A549 (cell line): ENCODE measurements at regions not wholly inside any gene's neighbourhood (a gene's known extent, or its start where the extent isn't known, plus 50 kb on each side); places are given as distances from the start of the nearest gene placed in this dataset.

Source experiments
- EHMT2 ChIP-seq: fragments of 200-600 bp; sonication (generic); IDR thresholded peaks from 2 replicates; pipeline ENCODE4 v1.6.1; 2016; ENCODE audit warnings: antibody characterized with exemption, low read depth, mild to moderate bottlenecking, moderate library complexity
- ESRRA ChIP-seq: fragments of 150-350 bp; IDR thresholded peaks from 2 replicates; pipeline ENCODE4 v1.6.1; 2014; ENCODE audit warnings: mild to moderate bottlenecking, low read length, borderline replicate concordance
- KDM5A ChIP-seq: fragments of 200-600 bp; sonication (generic); IDR thresholded peaks from 2 replicates; pipeline ENCODE4 v1.6.1; 2016; ENCODE audit warnings: antibody characterized with exemption, mild to moderate bottlenecking
- MAZ ChIP-seq: fragments of 150-350 bp; IDR thresholded peaks from 2 replicates; pipeline ENCODE4 v1.6.1; 2014; ENCODE audit warnings: antibody characterized with exemption, low read depth, low read length, borderline replicate concordance
- PBX3 ChIP-seq: IDR thresholded peaks from 2 replicates; pipeline ENCODE4 v1.6.1; 2012
- PHF8 ChIP-seq: fragments of 200-600 bp; sonication (generic); IDR thresholded peaks from 2 replicates; pipeline ENCODE4 v1.6.1; 2016; ENCODE audit warnings: low read depth, mild to moderate bottlenecking, antibody characterized with exemption, moderate library complexity, borderline replicate concordance
- POLR2A ChIP-seq: IDR thresholded peaks from 2 replicates; pipeline ENCODE4 v1.6.1; 2012; ENCODE audit warnings: mild to moderate bottlenecking, low read length
- RCOR1 ChIP-seq: fragments of 150-350 bp; IDR thresholded peaks from 2 replicates; pipeline ENCODE4 v1.6.1; 2014; ENCODE audit warnings: antibody characterized with exemption, low read length, low read depth
- ZNF302 ChIP-seq: fragments of 250-450 bp; sonication (Bioruptor Pico); IDR thresholded peaks from 2 replicates; pipeline ENCODE4 v1.9.0; 2021; ENCODE audit warnings: inconsistent platforms, mild to moderate bottlenecking, moderate library complexity
- TF ChIP-seq, protein P1 (sequence below): fragments of >200 bp; sonication (Bioruptor Twin); formaldehyde crosslinking; IDR thresholded peaks from 3 replicates; pipeline ENCODE4 v1.5.1; 2016

- no peak for TF ChIP-seq PHF8
- TF ChIP-seq, protein P1, sequence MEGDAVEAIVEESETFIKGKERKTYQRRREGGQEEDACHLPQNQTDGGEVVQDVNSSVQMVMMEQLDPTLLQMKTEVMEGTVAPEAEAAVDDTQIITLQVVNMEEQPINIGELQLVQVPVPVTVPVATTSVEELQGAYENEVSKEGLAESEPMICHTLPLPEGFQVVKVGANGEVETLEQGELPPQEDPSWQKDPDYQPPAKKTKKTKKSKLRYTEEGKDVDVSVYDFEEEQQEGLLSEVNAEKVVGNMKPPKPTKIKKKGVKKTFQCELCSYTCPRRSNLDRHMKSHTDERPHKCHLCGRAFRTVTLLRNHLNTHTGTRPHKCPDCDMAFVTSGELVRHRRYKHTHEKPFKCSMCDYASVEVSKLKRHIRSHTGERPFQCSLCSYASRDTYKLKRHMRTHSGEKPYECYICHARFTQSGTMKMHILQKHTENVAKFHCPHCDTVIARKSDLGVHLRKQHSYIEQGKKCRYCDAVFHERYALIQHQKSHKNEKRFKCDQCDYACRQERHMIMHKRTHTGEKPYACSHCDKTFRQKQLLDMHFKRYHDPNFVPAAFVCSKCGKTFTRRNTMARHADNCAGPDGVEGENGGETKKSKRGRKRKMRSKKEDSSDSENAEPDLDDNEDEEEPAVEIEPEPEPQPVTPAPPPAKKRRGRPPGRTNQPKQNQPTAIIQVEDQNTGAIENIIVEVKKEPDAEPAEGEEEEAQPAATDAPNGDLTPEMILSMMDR = no peak
- no peak for TF ChIP-seq ESRRA
- no peak for TF ChIP-seq POLR2A
- no peak for TF ChIP-seq KDM5A
- no peak for TF ChIP-seq EHMT2
- TF ChIP-seq PBX3 = no peak
- TF ChIP-seq RCOR1 = no peak
- TF ChIP-seq ZNF302 (CRISPR knock-in tag) = no peak
- no peak for TF ChIP-seq MAZ
These were observed 138.0 kb upstream of the BOD1L1 start for GRCh38 chr4:13765539-13765938.
